PFSK-1 (cell line): ENCODE measurements at regions not wholly inside any gene's neighbourhood (a gene's known extent, or its start where the extent isn't known, plus 50 kb on each side); places are given as distances from the start of the nearest gene placed in this dataset.

Experiments
- FOXP2 ChIP-seq: optimal IDR thresholded peaks from 2 replicates; pipeline ENCODE3; 2011; ENCODE audit warnings: borderline replicate concordance, control low read depth, inconsistent platforms; ENCODE audit not compliant: insufficient read depth; ENCODE audit errors: extremely low read length, extremely low read depth
- POLR2AphosphoS5 ChIP-seq: IDR thresholded peaks from 2 replicates; pipeline ENCODE4 v1.6.1; 2012; ENCODE audit warnings: low read depth, mild to moderate bottlenecking, control low read depth, low read length, moderate library complexity
- SIN3A ChIP-seq: IDR thresholded peaks from 2 replicates; pipeline ENCODE4 v1.6.1; 2012; ENCODE audit warnings: mild to moderate bottlenecking, low read length, moderate library complexity, borderline replicate concordance; ENCODE audit not compliant: insufficient read depth
- TAF1 ChIP-seq: IDR thresholded peaks from 2 replicates; pipeline ENCODE4 v1.6.1; 2012; ENCODE audit warnings: low read length, control low read depth, borderline replicate concordance; ENCODE audit not compliant: insufficient read depth
- TF ChIP-seq, protein P1 (sequence below), 2 experiments: IDR thresholded peaks; 2 replicates each; pipeline versions ENCODE4 v1.6.1 to v1.8.0; 2011 to 2012; ENCODE audit warnings: low read depth in 2 of 2, low read length in 2 of 2, control low read depth in 1 of 2, inconsistent platforms in 1 of 2, mild to moderate bottlenecking in 1 of 2, moderate library complexity in 1 of 2; ENCODE audit not compliant: insufficient read depth in 1 of 2

DNA sequence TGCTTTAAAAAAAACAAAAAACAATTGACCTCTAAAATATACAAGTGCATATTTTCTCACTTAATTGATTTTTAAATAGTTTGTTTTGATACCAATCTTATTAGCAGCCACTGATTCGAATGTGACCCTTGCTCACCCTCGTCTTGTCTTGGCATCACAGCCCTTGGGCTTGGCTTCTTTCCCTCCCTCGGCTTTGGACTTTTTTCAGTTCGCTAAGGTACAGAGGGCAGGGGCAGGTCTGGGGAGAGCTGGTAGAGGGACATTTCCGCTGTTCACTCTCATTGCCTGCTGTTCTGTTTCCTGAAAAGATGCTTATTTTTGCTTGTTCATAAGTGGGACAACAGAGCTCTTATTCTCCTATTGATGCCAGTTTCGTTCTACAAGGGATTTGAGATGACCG, 88.5 kb upstream of the RPS6KA3 start:
- TF ChIP-seq POLR2AphosphoS5 (no peak), TAF1 (no peak), SIN3A (no peak), FOXP2 (no peak)
- TF ChIP-seq, protein P1, sequence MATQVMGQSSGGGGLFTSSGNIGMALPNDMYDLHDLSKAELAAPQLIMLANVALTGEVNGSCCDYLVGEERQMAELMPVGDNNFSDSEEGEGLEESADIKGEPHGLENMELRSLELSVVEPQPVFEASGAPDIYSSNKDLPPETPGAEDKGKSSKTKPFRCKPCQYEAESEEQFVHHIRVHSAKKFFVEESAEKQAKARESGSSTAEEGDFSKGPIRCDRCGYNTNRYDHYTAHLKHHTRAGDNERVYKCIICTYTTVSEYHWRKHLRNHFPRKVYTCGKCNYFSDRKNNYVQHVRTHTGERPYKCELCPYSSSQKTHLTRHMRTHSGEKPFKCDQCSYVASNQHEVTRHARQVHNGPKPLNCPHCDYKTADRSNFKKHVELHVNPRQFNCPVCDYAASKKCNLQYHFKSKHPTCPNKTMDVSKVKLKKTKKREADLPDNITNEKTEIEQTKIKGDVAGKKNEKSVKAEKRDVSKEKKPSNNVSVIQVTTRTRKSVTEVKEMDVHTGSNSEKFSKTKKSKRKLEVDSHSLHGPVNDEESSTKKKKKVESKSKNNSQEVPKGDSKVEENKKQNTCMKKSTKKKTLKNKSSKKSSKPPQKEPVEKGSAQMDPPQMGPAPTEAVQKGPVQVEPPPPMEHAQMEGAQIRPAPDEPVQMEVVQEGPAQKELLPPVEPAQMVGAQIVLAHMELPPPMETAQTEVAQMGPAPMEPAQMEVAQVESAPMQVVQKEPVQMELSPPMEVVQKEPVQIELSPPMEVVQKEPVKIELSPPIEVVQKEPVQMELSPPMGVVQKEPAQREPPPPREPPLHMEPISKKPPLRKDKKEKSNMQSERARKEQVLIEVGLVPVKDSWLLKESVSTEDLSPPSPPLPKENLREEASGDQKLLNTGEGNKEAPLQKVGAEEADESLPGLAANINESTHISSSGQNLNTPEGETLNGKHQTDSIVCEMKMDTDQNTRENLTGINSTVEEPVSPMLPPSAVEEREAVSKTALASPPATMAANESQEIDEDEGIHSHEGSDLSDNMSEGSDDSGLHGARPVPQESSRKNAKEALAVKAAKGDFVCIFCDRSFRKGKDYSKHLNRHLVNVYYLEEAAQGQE (IDR thresholded peaks at IDR 0.05; ENCODE audit: insufficient read depth in 1 of 2, low read depth in 2 of 2, low read length in 2 of 2) = no peak
